Osteocyte (in vitro differentiated cells): ENCODE measurements at regions not wholly inside any gene's neighbourhood (a gene's known extent, or its start where the extent isn't known, plus 50 kb on each side); places are given as distances from the start of the nearest gene placed in this dataset.
A peak's percentile ranks its signal among the peaks of the same experiment; 100 is the strongest.

Experiments used
- DNase-seq: peaks from one replicate; pipeline ENCODE4 v3.0.0; 2021; ENCODE audit warnings: mixed read lengths; ENCODE audit not compliant: unreplicated experiment; ENCODE audit errors: extremely low spot score
- H3K27ac Mint-ChIP-seq: one replicate; pipeline ENCODE4 v1.8.0; 2021; ENCODE audit warnings: mild to moderate bottlenecking, mixed read lengths; ENCODE audit not compliant: unreplicated experiment
- H3K27me3 Mint-ChIP-seq: one replicate; pipeline ENCODE4 v1.8.0; 2021; ENCODE audit warnings: mixed read lengths; ENCODE audit not compliant: unreplicated experiment
- H3K36me3 Mint-ChIP-seq: one replicate; pipeline ENCODE4 v1.8.0; 2021; ENCODE audit warnings: mixed read lengths; ENCODE audit not compliant: unreplicated experiment
- H3K4me1 Mint-ChIP-seq: one replicate; pipeline ENCODE4 v1.8.0; 2021; ENCODE audit warnings: mixed read lengths; ENCODE audit not compliant: unreplicated experiment
- H3K4me3 Mint-ChIP-seq: one replicate; pipeline ENCODE4 v1.8.0; 2021; ENCODE audit warnings: mild to moderate bottlenecking, moderate library complexity, mixed read lengths; ENCODE audit not compliant: unreplicated experiment
- H3K9me3 Mint-ChIP-seq: one replicate; pipeline ENCODE4 v1.8.0; 2021; ENCODE audit warnings: mixed read lengths; ENCODE audit not compliant: unreplicated experiment
- CTCF ChIP-seq: fragments of 200-600 bp; sonication (generic); IDR thresholded peaks from 2 replicates; pipeline ENCODE4 v1.5.0; 2021; ENCODE audit warnings: antibody characterized with exemption, mild to moderate bottlenecking, moderate library complexity

- Mint-ChIP-seq H3K36me3 (no peaks in the 10 kb centered on the region), H3K9me3 (no peaks in the 10 kb centered on the region), H3K27ac (no peak overlapping the region), H3K27me3 (peaks cover 32% of the 10 kb centered on the region), H3K4me1 (peaks cover 6% of the 10 kb centered on the region), H3K4me3 (no peak overlapping the region)
- TF ChIP-seq CTCF: no peak
- DNase-seq: peak; percentile 64
These were observed 156.5 kb upstream of the CHST15 start for GRCh38 chr10:124249812-124250432.

GRCh38 chr10:124249196-124249595 lies 155.8 kb upstream of the CHST15 start:
- peaks cover 32% of the 10 kb centered on the region for H3K27me3 Mint-ChIP-seq
- no peak overlapping the region for H3K4me3 Mint-ChIP-seq
- H3K9me3 Mint-ChIP-seq: no peaks in the 10 kb centered on the region
- no peak overlapping the region for H3K27ac Mint-ChIP-seq
- TF ChIP-seq CTCF: no peak
- peaks cover 6% of the 10 kb centered on the region for H3K4me1 Mint-ChIP-seq
- no peaks in the 10 kb centered on the region for H3K36me3 Mint-ChIP-seq
- DNase-seq: no peak

DNA sequence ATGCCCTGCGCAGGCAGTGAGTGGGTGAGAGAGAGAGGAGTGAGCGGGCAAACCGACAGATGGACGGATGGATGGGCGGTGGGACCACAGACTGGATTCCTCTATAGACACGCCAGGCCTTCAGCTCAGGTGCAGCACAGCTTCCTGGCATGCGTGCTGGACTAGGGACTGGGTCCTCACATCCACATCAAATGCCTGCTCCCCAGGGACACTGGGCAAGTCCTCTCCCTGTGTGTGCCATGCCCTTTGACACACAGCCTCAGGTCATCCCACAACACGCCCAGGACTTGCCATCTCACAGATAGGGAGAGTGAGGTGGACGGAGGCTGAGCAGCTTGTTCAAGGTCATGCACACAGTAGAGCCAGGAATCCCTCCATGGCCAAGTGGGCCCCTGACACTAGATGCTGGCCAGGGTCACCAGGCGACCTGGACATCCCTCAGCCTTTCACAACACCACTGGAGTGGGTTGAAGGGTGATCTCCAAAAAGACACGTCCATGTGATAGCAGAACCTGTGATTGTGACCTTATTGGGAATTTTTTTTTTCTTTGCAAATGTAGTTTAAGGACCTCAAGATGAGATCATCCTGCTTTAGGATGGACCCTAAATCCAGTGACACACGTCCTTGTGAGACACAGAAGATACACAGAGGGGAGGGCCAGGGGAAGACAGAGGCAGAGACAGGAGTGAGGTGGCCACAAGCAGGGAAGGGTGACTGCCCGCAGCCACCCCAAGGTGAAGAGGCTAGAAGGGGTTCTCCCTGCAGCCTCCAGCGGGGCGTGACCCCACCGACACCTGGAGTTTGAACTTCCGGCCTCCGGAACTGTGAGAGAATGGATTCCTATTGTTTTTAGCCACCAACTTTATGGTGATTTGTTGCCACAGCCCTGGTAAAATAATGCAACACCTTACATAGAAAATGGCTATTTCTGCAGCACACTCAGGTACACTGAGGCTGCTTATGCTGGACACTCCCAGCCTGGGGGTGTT lies 155.0 kb upstream of the CHST15 start:
- Mint-ChIP-seq H3K27ac (no peak overlapping the region), H3K4me3 (no peak overlapping the region), H3K4me1 (peaks cover 6% of the 10 kb centered on the region), H3K36me3 (no peaks in the 10 kb centered on the region), H3K9me3 (no peaks in the 10 kb centered on the region), H3K27me3 (peaks cover 32% of the 10 kb centered on the region)
- DNase-seq: no peak
- no peak for TF ChIP-seq CTCF

GRCh38 chr10:124245806-124246440 lies 152.5 kb upstream of the CHST15 start:
- H3K27ac Mint-ChIP-seq: no peak overlapping the region
- DNase-seq: no peak
- no peaks in the 10 kb centered on the region for H3K9me3 Mint-ChIP-seq
- no peaks in the 10 kb centered on the region for H3K36me3 Mint-ChIP-seq
- H3K4me3 Mint-ChIP-seq: no peak overlapping the region
- H3K4me1 Mint-ChIP-seq: peaks cover 4% of the 10 kb centered on the region
- peaks cover 16% of the 10 kb centered on the region for H3K27me3 Mint-ChIP-seq
- no peak for TF ChIP-seq CTCF

DNA sequence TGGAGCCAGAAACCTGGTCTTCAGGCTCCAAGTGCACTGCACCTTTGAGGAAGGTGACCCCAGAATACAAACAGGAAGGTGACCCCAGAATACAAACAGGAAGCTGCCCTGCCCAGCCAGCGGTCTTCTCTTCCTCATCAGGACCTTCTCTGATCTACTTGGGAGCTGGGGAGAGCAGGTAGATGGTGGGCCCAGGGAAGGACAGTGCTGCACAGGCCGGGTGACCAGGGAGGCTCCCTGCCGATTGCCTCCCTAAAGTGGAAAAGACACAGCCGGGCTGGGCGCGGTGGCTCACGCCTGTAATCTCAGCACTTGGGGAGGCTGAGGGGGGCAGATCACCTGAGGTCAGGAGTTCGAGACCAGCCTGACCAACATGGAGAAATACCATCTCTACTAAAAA lies 151.8 kb upstream of the CHST15 start:
- no peak for TF ChIP-seq CTCF
- H3K4me3 Mint-ChIP-seq: no peak overlapping the region
- peaks cover 13% of the 10 kb centered on the region for H3K27me3 Mint-ChIP-seq
- H3K27ac Mint-ChIP-seq: no peak overlapping the region
- H3K4me1 Mint-ChIP-seq: peaks cover 11% of the 10 kb centered on the region
- H3K9me3 Mint-ChIP-seq: no peaks in the 10 kb centered on the region
- H3K36me3 Mint-ChIP-seq: no peaks in the 10 kb centered on the region
- DNase-seq: no peak
